Keratinocyte (primary cell): ENCODE measurements at regions not wholly inside any gene's neighbourhood (a gene's known extent, or its start where the extent isn't known, plus 50 kb on each side); places are given as distances from the start of the nearest gene placed in this dataset.

Source experiments
- DNase-seq: peaks from one replicate; pipeline ENCODE4 v3.0.0-alpha.2; 2011; ENCODE audit warnings: low read depth, missing footprints, low spot score
- FAIRE-seq: peaks from 2 replicates; lab custom pipeline; 2011; peaks lifted over from hg19 to GRCh38; lab: Jason Lieb, UNC
- H2AFZ ChIP-seq: 2 replicates; pipeline ENCODE4 v1.6.0; 2012; ENCODE audit warnings: low read length, control low read depth, inconsistent platforms; ENCODE audit not compliant: control insufficient read depth
- H3K27ac ChIP-seq: 2 replicates; pipeline ENCODE4 v1.5.1; 2011; ENCODE audit warnings: low read length; ENCODE audit not compliant: control insufficient read depth, insufficient read depth
- H3K27me3 ChIP-seq: 3 replicates; pipeline ENCODE4 v1.6.0; 2011; ENCODE audit warnings: low read length; ENCODE audit not compliant: control insufficient read depth, insufficient read depth; ENCODE audit errors: extremely low read depth
- H3K36me3 ChIP-seq, 2 experiments: 2 replicates in 1 of 2; 3 replicates in 1 of 2; pipeline ENCODE4 v1.5.1; 2011; ENCODE audit warnings: low read length in 2 of 2, mild to moderate bottlenecking in 1 of 2; ENCODE audit not compliant: control insufficient read depth in 2 of 2, insufficient read depth in 2 of 2; ENCODE audit errors: extremely low read depth in 1 of 2
- H3K4me1 ChIP-seq: 3 replicates; pipeline ENCODE4 v1.5.1; 2011; ENCODE audit warnings: low read length; ENCODE audit not compliant: control insufficient read depth, insufficient read depth; ENCODE audit errors: extremely low read depth
- H3K4me2 ChIP-seq: 3 replicates; pipeline ENCODE4 v1.6.0; 2011; ENCODE audit warnings: low read depth, low read length; ENCODE audit not compliant: control insufficient read depth, insufficient read depth; ENCODE audit errors: extremely low read depth
- H3K4me3 ChIP-seq, 3 experiments: fragments of 200-600 bp in 1 of 3; sonication (generic) in 1 of 3; 2 replicates in 2 of 3; 3 replicates in 1 of 3; pipeline ENCODE4 v1.5.1; 2011 to 2016; ENCODE audit warnings: low read length in 3 of 3, mild to moderate bottlenecking in 3 of 3, control low read depth in 2 of 3, inconsistent platforms in 1 of 3, low read depth in 1 of 3, mixed read lengths in 1 of 3, mixed run types in 1 of 3, moderate library complexity in 1 of 3; ENCODE audit not compliant: control insufficient read depth in 2 of 3, insufficient read depth in 2 of 3; ENCODE audit errors: extremely low read depth in 1 of 3
- H3K79me2 ChIP-seq: 2 replicates; pipeline ENCODE4 v1.6.0; 2012; ENCODE audit warnings: low read length; ENCODE audit not compliant: control insufficient read depth, insufficient read depth
- H3K9ac ChIP-seq: 3 replicates; pipeline ENCODE4 v1.6.0; 2011; ENCODE audit warnings: low read length; ENCODE audit not compliant: control insufficient read depth, insufficient read depth; ENCODE audit errors: extremely low read depth
- H3K9me1 ChIP-seq: 3 replicates; pipeline ENCODE4 v1.6.0; 2011; ENCODE audit warnings: low read length; ENCODE audit not compliant: control insufficient read depth, insufficient read depth; ENCODE audit errors: extremely low read depth
- H3K9me3 ChIP-seq: 2 replicates; pipeline ENCODE4 v1.5.1; 2012; ENCODE audit warnings: low read depth, low read length; ENCODE audit not compliant: control insufficient read depth
- H4K20me1 ChIP-seq: 3 replicates; pipeline ENCODE4 v1.6.0; 2011; ENCODE audit warnings: low read length; ENCODE audit not compliant: control insufficient read depth, insufficient read depth; ENCODE audit errors: extremely low read depth
- EZH2 ChIP-seq: IDR thresholded peaks from one replicate; pipeline ENCODE4 v1.6.1; 2012; ENCODE audit warnings: inconsistent platforms, mild to moderate bottlenecking, low read length, moderate library complexity
- dilution Hi-C: fragments of 300-500 bp; cut with MboI; formaldehyde crosslinking; loops from one replicate; pipeline ENCODE4 v1.7.0; 2020; ENCODE audit warnings: low sequenced_read_pairs; ENCODE audit not compliant: extremely low pct_ligation_motif_present
- TF ChIP-seq, protein P1 (sequence below), 3 experiments: IDR thresholded peaks in 1 of 3; conservative IDR thresholded peaks in 1 of 3; optimal IDR thresholded peaks in 1 of 3; 2 replicates in 2 of 3; 3 replicates in 1 of 3; pipeline versions ENCODE3 to v1.5.1; 2011; ENCODE audit warnings: low read length in 3 of 3, mild to moderate bottlenecking in 3 of 3, moderate library complexity in 2 of 3, control low read depth in 1 of 3, inconsistent platforms in 1 of 3; ENCODE audit not compliant: insufficient read depth in 2 of 3; ENCODE audit errors: extremely low read depth in 1 of 3

DNA sequence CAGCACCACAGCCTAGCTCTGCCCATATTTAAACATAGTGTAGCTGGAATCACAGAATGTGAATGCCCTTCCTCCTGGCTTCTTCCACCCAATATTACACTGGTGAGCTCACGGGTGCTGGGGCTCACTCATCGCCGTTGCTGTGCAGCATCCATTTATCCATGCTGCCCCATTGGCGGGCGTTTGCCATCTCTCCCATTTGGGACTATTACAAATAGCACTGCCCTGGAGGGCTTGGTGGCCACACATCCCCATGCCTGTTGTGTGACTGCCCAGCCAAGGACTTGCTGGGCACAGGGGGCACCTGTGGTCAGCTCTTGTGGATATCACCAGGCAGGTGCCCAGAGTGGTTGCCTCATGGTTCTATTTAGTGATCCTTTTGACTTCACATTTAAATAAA, 54.5 kb upstream of the ENTPD6 start:
- Histone ChIP-seq H3K9me1 (no peaks in the 10 kb centered on the region), H3K9ac (no peak overlapping the region), H3K27ac (no peak overlapping the region), H3K79me2 (no peaks in the 10 kb centered on the region), H3K4me2 (no peak overlapping the region), H2AFZ (no peak overlapping the region), H3K27me3 (peaks cover 12% of the 10 kb centered on the region), H3K4me1 (peaks cover 4% of the 10 kb centered on the region), H4K20me1 (no peaks in the 10 kb centered on the region), H3K9me3 (no peaks in the 10 kb centered on the region), H3K4me3 (no peak overlapping the region), H3K36me3 (no peaks in the 10 kb centered on the region)
- TF ChIP-seq EZH2 = no peak
- TF ChIP-seq, protein P1, sequence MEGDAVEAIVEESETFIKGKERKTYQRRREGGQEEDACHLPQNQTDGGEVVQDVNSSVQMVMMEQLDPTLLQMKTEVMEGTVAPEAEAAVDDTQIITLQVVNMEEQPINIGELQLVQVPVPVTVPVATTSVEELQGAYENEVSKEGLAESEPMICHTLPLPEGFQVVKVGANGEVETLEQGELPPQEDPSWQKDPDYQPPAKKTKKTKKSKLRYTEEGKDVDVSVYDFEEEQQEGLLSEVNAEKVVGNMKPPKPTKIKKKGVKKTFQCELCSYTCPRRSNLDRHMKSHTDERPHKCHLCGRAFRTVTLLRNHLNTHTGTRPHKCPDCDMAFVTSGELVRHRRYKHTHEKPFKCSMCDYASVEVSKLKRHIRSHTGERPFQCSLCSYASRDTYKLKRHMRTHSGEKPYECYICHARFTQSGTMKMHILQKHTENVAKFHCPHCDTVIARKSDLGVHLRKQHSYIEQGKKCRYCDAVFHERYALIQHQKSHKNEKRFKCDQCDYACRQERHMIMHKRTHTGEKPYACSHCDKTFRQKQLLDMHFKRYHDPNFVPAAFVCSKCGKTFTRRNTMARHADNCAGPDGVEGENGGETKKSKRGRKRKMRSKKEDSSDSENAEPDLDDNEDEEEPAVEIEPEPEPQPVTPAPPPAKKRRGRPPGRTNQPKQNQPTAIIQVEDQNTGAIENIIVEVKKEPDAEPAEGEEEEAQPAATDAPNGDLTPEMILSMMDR (optimal IDR thresholded peaks at IDR 0.05 in 1 of 3, IDR thresholded peaks at IDR 0.05 in 1 of 3, conservative IDR thresholded peaks at IDR 0.05 in 1 of 3; ENCODE audit: extremely low read depth in 1 of 3, insufficient read depth in 2 of 3, low read length in 3 of 3) = no peak
- FAIRE-seq = no peak
- no peak for DNase-seq
- dilution Hi-C loops = no loop called here

GRCh38 chr20:25142435-25142834, 53.1 kb upstream of the ENTPD6 start:
- Histone ChIP-seq H3K79me2 (no peaks in the 10 kb centered on the region), H3K9me3 (no peaks in the 10 kb centered on the region), H3K9ac (no peak overlapping the region), H3K27ac (no peak overlapping the region), H3K36me3 (no peaks in the 10 kb centered on the region), H4K20me1 (no peaks in the 10 kb centered on the region), H3K27me3 (peaks cover 17% of the 10 kb centered on the region), H2AFZ (no peak overlapping the region), H3K4me2 (no peak overlapping the region), H3K4me1 (no peaks in the 10 kb centered on the region), H3K4me3 (no peak overlapping the region), H3K9me1 (no peaks in the 10 kb centered on the region)
- DNase-seq = no peak
- dilution Hi-C loops = no loop called here
- TF ChIP-seq EZH2 = no peak
- TF ChIP-seq, protein P1 (optimal IDR thresholded peaks at IDR 0.05 in 1 of 3, IDR thresholded peaks at IDR 0.05 in 1 of 3, conservative IDR thresholded peaks at IDR 0.05 in 1 of 3; ENCODE audit: extremely low read depth in 1 of 3, insufficient read depth in 2 of 3, low read length in 3 of 3) = no peak
- no peak for FAIRE-seq
